ENCODE measurements at regions not wholly inside any gene's neighbourhood (a gene's known extent, or its start where the extent isn't known, plus 50 kb on each side); places are given as distances from the start of the nearest gene placed in this dataset.

DNA sequence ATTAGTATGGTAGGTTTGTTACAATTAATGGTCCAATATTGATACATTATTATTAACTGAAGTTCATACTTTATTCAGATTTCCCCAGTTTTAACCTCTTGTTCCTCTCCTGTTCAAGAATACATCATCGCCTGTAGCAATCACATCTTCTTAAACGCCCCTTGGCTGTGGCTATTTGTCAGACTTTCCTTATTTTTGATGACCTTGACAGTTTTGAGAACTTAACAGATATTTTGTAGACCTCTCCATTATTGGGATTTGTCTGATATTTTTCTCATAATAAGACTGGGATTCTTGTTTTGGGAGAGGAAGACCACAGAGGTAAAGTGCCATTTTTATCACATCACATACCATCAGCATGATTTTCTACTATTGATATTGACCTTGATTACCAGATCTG lies 112.3 kb upstream of the MARCHF11 start:
- Histone ChIP-seq H2AFZ (ENCODE audit: insufficient read depth, low read depth, low read length, poor library complexity, severe bottlenecking) (no peak overlapping the region), H3K27me3 (ENCODE audit: control insufficient read depth in 2 of 2, insufficient read depth in 2 of 2, low read length in 2 of 2) (no peaks in the 10 kb centered on the region), H3K4me2 (replicated peaks; ENCODE audit: extremely low read depth, low read length, poor library complexity, severe bottlenecking) (no peak overlapping the region), H3K4me1 (ENCODE audit: control insufficient read depth in 1 of 2, insufficient read depth in 2 of 2, low read length in 2 of 2) (no peaks in the 10 kb centered on the region), H4K20me1 (ENCODE audit: insufficient read depth, low read length) (no peaks in the 10 kb centered on the region), H3K4me3 (replicated peaks in 1 of 3; ENCODE audit: low read depth in 2 of 3, low read length in 3 of 3) (no peak overlapping the region), H3K9ac (ENCODE audit: insufficient read depth, low read length, poor library complexity, severe bottlenecking) (no peak overlapping the region), H3K27ac (ENCODE audit: low read depth in 1 of 2, low read length in 2 of 2) (no peak overlapping the region), H3K79me2 (ENCODE audit: insufficient read depth, low read length) (no peaks in the 10 kb centered on the region), H3K9me3 (replicated peaks in 1 of 2; ENCODE audit: control insufficient read depth in 1 of 2, insufficient read depth in 1 of 2, low read length in 2 of 2) (peaks cover 0 to 12% of the 10 kb centered on the region in 2 donors), H3K36me3 (replicated peaks in 1 of 2; ENCODE audit: control insufficient read depth in 1 of 2, insufficient read depth in 2 of 2, low read length in 2 of 2) (no peaks in the 10 kb centered on the region)
- intact Hi-C loops (cut with micrococcal nuclease) = no loop called here
- Mint-ChIP-seq H3K4me1 (no peaks in the 10 kb centered on the region), H3K27ac (no peak overlapping the region), H3K9me3 (peaks cover 5 to 17% (median 14%) of the 10 kb centered on the region in 7 donors), H3K4me3 (no peak overlapping the region), H3K27me3 (ENCODE audit: low read depth in 3 of 3) (no peaks in the 10 kb centered on the region), H3K36me3 (no peaks in the 10 kb centered on the region)
- TF ChIP-seq, protein P1, sequence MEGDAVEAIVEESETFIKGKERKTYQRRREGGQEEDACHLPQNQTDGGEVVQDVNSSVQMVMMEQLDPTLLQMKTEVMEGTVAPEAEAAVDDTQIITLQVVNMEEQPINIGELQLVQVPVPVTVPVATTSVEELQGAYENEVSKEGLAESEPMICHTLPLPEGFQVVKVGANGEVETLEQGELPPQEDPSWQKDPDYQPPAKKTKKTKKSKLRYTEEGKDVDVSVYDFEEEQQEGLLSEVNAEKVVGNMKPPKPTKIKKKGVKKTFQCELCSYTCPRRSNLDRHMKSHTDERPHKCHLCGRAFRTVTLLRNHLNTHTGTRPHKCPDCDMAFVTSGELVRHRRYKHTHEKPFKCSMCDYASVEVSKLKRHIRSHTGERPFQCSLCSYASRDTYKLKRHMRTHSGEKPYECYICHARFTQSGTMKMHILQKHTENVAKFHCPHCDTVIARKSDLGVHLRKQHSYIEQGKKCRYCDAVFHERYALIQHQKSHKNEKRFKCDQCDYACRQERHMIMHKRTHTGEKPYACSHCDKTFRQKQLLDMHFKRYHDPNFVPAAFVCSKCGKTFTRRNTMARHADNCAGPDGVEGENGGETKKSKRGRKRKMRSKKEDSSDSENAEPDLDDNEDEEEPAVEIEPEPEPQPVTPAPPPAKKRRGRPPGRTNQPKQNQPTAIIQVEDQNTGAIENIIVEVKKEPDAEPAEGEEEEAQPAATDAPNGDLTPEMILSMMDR (IDR thresholded peaks at IDR 0.05) = no peak
- DNase-seq = no peak
- 80% methylated on average over 1 of the region's 2 CpGs for WGBS (ENCODE audit: insufficient coverage)

DNA sequence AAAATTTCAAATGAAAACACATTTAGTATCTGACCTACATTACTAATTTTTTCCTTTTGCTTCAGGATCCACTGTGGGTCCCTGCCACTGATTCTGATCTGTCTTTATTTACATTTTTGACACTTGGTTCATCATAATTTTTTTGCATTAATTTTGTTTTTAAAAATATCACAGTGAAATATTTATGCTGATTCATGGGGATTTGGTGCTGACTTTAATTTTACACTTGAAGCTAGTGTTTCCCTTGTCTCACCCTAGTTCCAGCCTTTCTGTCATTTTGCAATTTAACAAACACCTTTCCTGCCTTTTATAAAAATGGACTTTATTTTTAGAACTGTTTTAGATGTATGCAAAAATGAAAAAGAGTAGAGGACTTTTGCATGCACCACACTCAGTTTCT lies 111.9 kb upstream of the MARCHF11 start:
- Histone ChIP-seq H3K36me3 (replicated peaks in 1 of 2; ENCODE audit: control insufficient read depth in 1 of 2, insufficient read depth in 2 of 2, low read length in 2 of 2) (no peaks in the 10 kb centered on the region), H3K4me3 (replicated peaks in 1 of 3; ENCODE audit: low read depth in 2 of 3, low read length in 3 of 3) (no peak overlapping the region), H3K9me3 (replicated peaks in 1 of 2; ENCODE audit: control insufficient read depth in 1 of 2, insufficient read depth in 1 of 2, low read length in 2 of 2) (peaks cover 0 to 11% of the 10 kb centered on the region in 2 donors), H3K27me3 (ENCODE audit: control insufficient read depth in 2 of 2, insufficient read depth in 2 of 2, low read length in 2 of 2) (no peaks in the 10 kb centered on the region), H3K27ac (ENCODE audit: low read depth in 1 of 2, low read length in 2 of 2) (no peak overlapping the region), H3K79me2 (ENCODE audit: insufficient read depth, low read length) (no peaks in the 10 kb centered on the region), H4K20me1 (ENCODE audit: insufficient read depth, low read length) (no peaks in the 10 kb centered on the region), H2AFZ (ENCODE audit: insufficient read depth, low read depth, low read length, poor library complexity, severe bottlenecking) (no peak overlapping the region), H3K9ac (ENCODE audit: insufficient read depth, low read length, poor library complexity, severe bottlenecking) (no peak overlapping the region), H3K4me2 (replicated peaks; ENCODE audit: extremely low read depth, low read length, poor library complexity, severe bottlenecking) (no peak overlapping the region), H3K4me1 (ENCODE audit: control insufficient read depth in 1 of 2, insufficient read depth in 2 of 2, low read length in 2 of 2) (no peaks in the 10 kb centered on the region)
- DNase-seq = no peak
- H3K27me3 Mint-ChIP-seq (ENCODE audit: low read depth in 3 of 3) = no peaks in the 10 kb centered on the region
- no peak overlapping the region for H3K27ac Mint-ChIP-seq
- intact Hi-C loops (cut with micrococcal nuclease) = no loop called here
- H3K9me3 Mint-ChIP-seq = peaks cover 5 to 15% (median 11%) of the 10 kb centered on the region in 7 donors
- no peaks in the 10 kb centered on the region for H3K36me3 Mint-ChIP-seq
- H3K4me1 Mint-ChIP-seq = no peaks in the 10 kb centered on the region
- TF ChIP-seq, protein P1 (IDR thresholded peaks at IDR 0.05) = no peak
- H3K4me3 Mint-ChIP-seq = no peak overlapping the region

Measured in CD14-positive monocyte (primary cell).